ENCODE measurements at regions not wholly inside any gene's neighbourhood (a gene's known extent, or its start where the extent isn't known, plus 50 kb on each side); places are given as distances from the start of the nearest gene placed in this dataset.

GRCh38 chr16:11487289-11487688 lies 99.4 kb downstream of the LITAF start:
- DNase-seq = no peak
- in situ Hi-C loops (cut with MboI; ENCODE audit: low pct_unique_long_range_greater_than_20kb, low sequenced_read_pairs) = no loop called here

- DNase-seq = no peak
- in situ Hi-C loops (cut with MboI; ENCODE audit: low pct_unique_long_range_greater_than_20kb, low sequenced_read_pairs) = no loop called here
These were observed 98.4 kb downstream of the LITAF start for GRCh38 chr16:11488304-11488703.

- in situ Hi-C loops (cut with MboI; ENCODE audit: low pct_unique_long_range_greater_than_20kb, low sequenced_read_pairs) = no loop called here
- DNase-seq = no peak
These were observed 95.2 kb downstream of the LITAF start for GRCh38 chr16:11491524-11491923.

- no peak for DNase-seq
- in situ Hi-C loops (cut with MboI; ENCODE audit: low pct_unique_long_range_greater_than_20kb, low sequenced_read_pairs) = no loop called here
These were observed 93.8 kb downstream of the LITAF start for GRCh38 chr16:11492808-11493530.

GRCh38 chr16:11493531-11493929 lies 93.2 kb downstream of the LITAF start:
- DNase-seq = no peak
- in situ Hi-C loops (cut with MboI; ENCODE audit: low pct_unique_long_range_greater_than_20kb, low sequenced_read_pairs) = no loop called here

GRCh38 chr16:11494029-11494428 lies 92.7 kb downstream of the LITAF start:
- in situ Hi-C loops (cut with MboI; ENCODE audit: low pct_unique_long_range_greater_than_20kb, low sequenced_read_pairs) = no loop called here
- DNase-seq = no peak

GRCh38 chr16:11494433-11494832 lies 92.3 kb downstream of the LITAF start:
- in situ Hi-C loops (cut with MboI; ENCODE audit: low pct_unique_long_range_greater_than_20kb, low sequenced_read_pairs) = no loop called here
- DNase-seq = no peak

GRCh38 chr16:11495066-11495407 lies 91.7 kb downstream of the LITAF start:
- no peak for DNase-seq
- in situ Hi-C loops (cut with MboI; ENCODE audit: low pct_unique_long_range_greater_than_20kb, low sequenced_read_pairs) = no loop called here

Data from KBM-7 (cell line).